OCI-LY3 (cell line): ENCODE measurements at regions not wholly inside any gene's neighbourhood (a gene's known extent, or its start where the extent isn't known, plus 50 kb on each side); places are given as distances from the start of the nearest gene placed in this dataset.

ENCODE experiments used
- EZH2phosphoT487 ChIP-seq: fragments of 200-600 bp; shearing (Covaris generic); IDR thresholded peaks from 2 replicates; pipeline ENCODE4 v1.6.1; 2018; ENCODE audit warnings: antibody characterized with exemption, mixed run types, low read depth
- TF ChIP-seq, protein P1 (sequence below): fragments of 200-600, 300-600 bp; sonication (generic); IDR thresholded peaks from 2 replicates; pipeline ENCODE4 v1.5.1; 2014; ENCODE audit warnings: antibody characterized with exemption, low read length, low read depth

DNA sequence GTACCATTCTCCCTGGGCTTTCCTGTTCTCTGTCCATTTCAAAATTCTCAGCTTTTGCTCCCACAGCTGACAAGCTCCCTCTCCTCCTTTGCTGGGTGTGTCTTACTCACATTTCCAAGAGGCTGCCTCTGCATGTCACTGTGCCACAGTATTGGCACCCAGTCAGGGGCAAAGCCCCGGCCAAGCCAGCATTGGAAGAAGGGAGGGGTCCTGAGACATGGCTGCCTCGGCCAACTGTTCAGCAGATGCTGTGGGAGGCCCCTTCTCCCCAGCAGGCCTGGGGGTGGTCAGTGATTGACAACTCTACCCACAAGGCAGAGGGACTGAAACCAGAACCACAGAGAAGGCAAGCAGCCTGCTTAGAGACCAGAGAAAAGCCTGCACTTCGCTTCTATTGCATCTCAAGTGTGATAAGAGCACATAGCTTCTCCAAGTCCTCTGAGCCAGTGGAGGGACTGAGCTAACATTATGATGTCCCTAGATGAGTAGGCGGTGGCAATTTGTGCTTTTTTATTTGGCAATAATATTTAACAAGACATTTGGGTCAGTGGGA is 294.1 kb downstream of the SIPA1L2 start:
- TF ChIP-seq, protein P1, sequence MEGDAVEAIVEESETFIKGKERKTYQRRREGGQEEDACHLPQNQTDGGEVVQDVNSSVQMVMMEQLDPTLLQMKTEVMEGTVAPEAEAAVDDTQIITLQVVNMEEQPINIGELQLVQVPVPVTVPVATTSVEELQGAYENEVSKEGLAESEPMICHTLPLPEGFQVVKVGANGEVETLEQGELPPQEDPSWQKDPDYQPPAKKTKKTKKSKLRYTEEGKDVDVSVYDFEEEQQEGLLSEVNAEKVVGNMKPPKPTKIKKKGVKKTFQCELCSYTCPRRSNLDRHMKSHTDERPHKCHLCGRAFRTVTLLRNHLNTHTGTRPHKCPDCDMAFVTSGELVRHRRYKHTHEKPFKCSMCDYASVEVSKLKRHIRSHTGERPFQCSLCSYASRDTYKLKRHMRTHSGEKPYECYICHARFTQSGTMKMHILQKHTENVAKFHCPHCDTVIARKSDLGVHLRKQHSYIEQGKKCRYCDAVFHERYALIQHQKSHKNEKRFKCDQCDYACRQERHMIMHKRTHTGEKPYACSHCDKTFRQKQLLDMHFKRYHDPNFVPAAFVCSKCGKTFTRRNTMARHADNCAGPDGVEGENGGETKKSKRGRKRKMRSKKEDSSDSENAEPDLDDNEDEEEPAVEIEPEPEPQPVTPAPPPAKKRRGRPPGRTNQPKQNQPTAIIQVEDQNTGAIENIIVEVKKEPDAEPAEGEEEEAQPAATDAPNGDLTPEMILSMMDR = no peak
- TF ChIP-seq EZH2phosphoT487 = no peak
